GM19438 (cell line): ENCODE measurements at regions not wholly inside any gene's neighbourhood (a gene's known extent, or its start where the extent isn't known, plus 50 kb on each side); places are given as distances from the start of the nearest gene placed in this dataset.

Source experiments
- ATAC-seq: cut with Tn5 transposase; IDR thresholded peaks from one replicate; pipeline ENCODE4 v1.9.1; 2021; ENCODE audit warnings: low read depth; ENCODE audit not compliant: unreplicated experiment

DNA sequence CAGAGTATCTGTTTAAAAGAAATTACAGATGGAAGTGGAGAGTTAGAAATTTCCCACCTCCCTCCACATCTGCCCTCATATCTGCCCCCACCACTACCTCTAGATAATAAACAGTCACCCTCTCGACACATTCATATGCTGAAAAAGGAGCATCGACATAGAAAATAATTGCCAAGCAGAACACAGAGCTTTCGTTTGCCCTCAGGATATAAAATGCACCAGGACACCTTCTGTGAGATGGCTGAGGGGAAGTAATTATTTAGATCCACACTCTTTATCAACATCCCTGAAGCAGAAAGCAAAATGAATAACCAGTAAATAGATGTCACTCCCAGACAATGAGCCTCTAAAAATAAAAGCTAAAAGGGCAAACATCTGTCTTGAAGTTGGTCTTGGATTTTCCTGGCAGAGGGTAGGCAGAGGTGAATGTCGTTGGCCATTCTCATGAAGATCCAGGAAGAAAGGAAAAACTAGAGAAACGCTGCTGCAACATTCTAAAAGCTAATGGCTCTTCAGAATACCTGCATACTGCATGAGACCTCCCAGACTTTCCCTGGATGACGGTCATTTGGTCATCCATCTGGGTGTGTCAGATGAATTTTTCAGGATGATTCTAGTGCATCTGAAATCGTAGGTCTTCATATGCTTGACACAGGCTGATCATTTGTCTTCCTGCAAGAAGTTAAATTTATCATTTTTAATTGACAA, 527.5 kb downstream of the RFC3 start:
- ATAC-seq = no peak

DNA sequence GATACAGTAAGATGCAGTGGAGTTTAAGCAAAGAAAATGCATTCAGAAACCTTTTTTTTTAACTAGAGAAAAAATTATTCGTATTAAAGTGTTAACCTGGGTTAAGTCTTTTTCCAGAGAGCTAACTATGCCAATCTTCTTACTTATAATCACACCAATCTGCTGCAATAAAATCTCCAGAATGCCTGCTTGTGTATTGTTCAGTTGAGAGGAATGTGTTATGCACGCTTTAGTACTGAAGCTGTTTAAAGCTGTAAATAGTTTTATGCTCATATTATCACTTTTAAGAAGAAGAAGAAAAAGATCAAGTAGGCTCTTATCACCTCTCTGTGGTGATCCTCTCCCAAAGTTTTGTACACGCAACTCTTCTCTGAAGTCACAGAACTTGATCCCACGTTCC, 528.7 kb downstream of the RFC3 start:
- no peak for ATAC-seq

DNA sequence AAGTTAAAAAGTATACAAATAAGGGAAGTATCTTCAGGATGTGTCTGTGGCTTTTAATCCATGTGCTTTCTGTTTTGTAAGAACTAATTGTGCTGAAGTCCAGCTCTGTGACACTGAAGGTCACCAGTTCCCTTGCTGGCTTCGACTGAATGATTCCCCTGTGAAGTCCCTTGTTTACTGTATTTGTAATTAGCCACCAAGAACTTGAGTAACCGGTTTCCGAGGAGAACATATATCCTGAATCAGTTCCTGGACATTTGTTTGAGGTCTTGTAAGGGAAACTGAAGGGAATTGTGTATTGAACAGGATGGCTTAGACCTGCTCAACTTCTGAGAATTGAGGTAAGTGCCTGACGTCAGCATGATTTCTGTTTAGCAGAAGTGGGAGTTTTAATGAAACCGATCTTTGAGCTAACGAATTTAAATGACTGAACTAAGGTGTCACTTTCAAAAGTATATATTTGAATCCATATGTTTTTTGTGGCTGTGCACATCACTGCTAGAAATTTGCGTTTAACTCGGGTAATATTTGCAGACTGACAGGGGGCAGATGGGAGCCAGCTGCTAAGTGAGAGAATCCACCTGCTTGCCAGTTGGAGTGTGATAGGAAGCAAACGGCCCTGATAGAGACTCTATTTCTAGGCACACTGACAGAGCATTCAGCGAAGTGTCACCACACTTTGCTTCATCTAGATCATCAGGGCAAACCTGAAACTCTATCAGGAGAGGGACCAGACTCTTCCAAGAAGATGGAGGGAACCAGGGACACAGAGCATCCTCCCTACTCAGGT, 530.0 kb downstream of the RFC3 start:
- no peak for ATAC-seq

DNA sequence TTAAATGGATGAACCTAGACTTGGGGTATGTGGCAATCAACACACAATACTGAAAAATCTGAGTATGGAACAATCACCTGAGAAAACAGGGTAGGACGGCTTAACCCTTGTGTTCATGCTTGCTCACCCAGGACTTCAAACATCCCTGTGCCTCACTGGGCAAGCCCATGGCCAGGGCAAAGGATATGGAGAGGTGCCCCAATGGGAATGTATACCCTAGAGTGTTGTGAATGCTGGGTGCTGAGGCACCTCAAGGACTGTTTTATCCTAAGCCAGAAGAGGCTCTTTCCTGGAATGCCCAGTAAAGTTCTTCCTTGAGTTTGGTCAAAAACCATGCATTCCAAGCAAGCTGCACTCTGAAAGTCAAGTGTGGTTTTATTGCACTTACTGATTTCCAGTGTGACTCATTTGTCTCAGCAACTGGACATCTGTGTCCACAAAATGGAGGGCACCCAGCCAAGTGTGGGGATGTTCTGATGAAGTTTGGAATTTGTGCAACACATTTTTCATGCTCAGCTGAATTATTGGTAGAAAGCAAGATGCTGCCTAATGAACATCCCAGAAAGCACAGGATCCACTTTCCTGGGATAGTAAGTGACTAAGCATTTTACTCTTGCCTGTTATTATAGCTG, 531.3 kb downstream of the RFC3 start:
- ATAC-seq = no peak

DNA sequence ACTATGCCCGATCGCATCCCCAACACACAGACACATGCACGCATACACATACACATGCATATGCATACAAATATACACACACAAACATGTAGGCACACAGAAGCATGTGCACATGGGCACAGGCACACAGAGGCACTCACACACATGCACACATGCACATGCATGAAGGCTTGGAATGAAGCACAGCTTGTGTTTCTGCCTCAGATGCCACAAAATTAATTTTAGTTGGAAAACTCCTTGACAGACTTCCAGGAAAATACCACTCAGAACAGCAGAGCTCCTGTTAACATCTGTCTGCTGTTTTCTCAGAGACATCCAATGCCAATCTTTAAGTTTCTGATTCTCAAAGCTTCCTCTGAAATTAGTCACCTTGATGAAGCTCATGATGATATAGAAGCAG, 532.7 kb downstream of the RFC3 start:
- ATAC-seq = no peak

DNA sequence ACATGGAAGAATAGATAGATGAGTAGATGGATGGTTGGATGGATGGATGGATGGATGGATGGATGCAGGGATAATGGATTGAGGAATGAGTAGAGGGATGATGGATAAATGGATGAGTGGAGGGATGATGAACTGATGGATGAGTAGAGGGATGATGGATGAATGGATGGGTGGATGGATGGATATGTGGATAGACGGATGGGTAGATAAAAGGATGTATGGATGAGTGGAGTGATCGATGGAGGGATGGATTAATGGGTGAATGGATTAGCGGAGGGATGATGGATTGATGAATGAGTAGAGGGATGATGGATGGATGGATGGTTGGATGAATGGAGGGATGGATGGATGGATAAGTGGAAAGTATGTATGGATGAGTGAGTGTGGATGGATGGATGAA, 533.2 kb downstream of the RFC3 start:
- ATAC-seq = no peak

DNA sequence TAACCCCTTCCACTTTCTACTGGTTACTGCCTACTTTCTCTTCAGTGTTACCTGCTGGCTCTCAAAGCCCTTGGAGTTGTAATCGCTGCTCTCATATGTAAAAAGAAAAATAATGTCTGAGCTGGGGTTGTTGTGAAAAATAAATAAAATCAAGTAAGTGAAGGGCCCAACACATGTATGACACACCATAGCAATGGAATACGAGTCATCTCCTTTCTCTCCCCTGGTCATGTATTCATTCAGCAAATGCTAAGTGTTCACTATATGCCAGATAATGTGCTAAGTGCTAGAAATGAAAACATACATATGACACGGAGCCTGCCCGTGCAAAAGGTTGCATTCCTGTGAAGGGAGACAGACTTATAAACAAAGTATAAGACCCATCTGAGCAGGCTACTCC, 535.0 kb downstream of the RFC3 start:
- no peak for ATAC-seq

DNA sequence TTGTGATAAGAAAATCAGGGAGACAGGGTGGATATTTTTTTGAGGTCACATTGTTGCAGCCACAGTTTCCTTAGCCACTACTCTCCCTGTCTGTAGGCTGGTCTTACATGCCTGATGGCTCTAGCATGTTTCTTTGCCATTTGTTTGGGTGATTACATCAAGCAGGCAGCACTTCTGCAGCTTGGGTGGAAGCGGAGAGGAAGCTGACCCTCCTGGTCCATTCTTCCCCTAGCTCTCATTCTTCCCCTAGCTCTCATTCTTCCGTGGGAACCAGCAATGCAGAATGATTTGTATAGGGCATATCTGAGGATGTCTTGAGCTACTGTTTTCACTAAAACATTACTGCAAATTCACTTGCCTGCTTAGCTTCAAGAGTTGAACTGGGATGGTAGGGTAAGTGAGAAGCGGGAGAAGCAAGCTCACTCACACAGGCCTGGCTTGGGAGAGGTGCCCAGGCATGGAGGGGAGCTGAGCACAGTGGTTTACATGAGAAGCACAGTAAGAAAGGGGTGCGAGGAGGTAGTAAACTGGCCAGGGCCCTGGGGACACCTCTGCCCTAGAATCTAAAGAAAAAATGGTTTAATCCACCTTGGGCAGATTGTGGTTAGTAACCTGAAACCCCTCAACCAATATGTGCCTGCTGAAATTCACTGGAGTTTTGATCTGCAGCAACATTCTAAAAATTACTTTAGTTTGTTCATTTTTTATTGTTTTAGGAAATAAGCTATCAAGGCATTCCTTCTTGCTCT, 538.9 kb downstream of the RFC3 start:
- no peak for ATAC-seq

DNA sequence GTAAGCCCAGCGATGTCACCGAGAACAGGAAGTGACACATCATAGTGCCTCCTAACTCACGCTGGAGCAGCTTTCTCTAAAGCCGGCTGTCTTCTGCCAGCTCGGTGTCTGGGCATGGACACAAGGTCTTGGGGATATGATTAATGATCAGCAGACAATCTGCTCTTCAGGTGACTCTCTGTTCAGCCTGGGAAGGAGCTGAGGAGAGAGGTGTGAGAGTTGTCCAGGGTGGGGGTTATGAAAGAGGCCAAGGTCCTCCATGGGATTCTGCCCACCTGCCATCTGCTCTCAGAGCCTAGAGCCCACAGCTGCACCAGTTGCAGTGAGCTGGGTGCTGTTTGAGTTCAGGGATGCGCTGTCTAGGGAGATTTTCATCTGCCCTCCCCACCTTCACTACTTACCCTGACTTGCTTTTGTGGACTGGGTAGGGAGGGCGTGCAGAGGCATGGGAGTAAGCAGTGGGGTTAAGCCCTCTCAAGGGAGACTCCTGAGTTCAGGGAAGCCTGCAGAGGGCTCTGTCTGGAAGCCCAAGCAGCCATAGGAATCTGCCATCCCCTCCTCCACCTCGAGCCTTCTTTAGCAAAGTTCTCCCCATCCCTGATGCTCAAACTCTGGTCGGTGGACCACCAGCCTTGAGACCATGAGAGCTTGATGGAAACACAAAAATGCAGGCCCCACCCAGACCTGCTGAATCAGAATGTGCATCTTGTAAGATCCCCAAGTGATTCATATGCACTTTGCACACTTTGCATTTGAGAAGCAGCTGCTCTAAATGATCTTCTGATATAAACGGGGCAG, 539.7 kb downstream of the RFC3 start:
- ATAC-seq = no peak

DNA sequence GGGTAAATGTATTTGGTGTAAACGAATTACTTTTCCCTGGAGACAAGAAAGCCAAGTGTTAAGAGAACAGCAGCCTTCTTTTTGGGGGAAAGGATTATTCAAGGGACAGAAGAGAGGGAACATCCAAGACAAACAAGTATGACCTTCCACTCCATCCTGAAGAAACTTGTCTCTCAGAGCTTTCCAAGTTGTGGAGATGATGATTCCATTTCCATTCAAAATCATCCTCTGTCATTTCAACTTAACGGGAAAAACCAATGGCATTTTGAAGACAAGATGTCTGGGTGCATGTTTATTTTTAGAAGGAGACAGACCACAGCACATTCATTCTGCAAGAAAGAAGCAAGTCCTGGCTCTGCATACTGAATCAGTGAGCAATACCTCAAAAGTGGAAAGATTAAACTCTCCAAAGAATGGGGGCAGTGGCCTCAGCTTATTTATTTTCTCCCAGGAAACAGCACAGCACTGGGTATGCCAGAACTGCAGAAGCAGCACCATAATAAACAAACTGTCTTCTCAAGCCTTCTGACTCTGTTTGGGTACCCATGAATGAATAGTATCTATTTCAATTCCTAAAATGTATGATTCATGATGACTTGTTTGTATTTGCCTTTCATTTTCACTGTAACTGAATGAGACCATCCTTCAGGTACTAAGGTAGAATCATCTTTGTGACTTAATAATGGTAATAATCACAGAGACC, 541.0 kb downstream of the RFC3 start:
- ATAC-seq = no peak

DNA sequence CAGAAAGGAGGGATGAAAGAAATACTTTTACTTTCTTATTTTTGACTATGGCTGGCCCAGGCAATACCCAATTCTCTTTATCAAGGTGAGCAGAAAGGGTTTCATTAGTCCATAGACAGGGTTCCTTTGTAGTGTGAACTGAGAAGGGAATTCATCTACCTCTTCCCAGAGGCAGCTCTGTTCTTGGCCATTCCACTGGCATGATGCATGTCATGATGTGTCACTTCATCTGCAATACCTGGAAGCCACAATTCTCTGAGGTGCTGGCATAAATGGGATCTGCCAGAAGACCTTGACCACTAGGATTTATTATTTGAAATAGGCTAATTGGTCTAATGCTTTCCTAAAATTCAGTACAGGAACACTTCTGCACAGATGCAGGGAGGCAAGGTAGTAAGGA, 542.8 kb downstream of the RFC3 start:
- ATAC-seq = no peak

DNA sequence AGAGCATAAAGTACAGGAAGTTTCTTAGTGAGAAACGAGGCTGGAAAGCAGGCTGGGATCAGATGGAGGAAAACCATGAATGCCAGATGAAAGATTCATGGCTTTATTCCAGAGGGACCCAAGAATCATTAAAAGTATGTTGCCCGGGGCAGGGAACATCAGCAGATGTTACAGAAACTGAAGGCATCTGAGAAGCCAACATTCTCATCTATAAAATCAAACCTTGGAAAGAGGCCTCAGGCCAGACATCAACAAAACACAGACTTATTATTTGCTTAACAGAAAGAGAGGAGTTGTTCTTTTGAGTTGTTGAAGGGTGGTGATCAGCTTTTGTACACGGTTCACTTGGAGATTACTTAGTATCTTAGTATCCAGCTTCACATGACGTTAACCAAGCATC, 543.6 kb downstream of the RFC3 start:
- ATAC-seq = no peak

DNA sequence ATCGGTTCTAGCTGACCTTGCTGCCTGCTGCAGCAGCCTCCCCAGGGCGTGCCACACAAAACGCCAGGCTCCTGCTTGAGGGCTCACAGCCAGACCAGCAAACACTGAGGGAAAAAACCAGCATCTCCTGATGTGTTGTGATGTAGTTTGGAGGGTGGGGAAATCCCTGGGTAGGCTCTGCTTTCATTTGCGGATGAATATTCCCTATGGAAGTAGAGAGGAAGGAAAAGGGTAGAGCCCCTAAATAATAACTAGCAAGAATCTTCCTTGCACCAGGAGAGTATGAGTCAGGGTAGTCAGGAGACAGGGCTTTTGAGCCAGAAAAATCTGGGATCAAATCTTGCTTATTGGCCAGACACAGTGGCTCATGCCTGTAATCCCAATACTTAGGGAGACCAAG, 545.3 kb downstream of the RFC3 start:
- ATAC-seq = no peak

DNA sequence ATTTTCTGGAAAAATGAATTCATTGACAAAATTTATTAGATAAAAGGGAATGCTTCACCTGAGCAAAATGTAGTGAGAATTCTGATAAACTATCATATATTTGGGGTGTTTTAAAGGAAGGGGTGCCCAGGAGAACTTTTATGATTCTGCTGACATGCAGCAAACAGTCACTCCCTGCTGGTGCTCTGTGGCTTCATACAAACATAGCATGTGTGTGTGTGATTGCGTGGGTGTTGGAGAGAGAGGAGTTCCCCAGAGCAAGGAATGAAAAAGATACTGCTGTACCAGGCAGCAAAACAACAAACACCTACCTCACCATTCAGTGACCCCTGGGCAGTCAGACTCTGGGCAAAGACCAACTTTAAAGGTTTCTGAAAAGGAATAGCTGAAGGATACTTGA, 546.7 kb downstream of the RFC3 start:
- ATAC-seq = no peak

DNA sequence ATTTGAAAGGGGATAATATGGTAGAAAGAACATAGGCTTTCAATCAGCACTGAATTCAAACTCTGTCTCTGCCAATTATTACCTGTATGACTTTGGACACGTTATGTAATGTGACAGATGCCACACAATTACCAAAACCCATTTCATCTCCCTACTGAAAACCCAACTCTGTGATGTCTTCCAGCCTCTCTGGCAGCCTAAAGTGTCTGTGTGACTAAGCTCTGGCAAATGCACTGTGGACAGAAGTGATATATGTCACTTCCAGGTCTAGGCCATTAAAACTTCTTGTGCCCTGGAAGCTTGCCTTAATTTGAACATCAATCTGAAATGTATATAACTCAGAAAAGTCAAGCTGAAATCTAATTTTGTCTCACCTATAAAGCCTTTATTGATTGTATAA, 552.0 kb downstream of the RFC3 start:
- ATAC-seq = no peak

DNA sequence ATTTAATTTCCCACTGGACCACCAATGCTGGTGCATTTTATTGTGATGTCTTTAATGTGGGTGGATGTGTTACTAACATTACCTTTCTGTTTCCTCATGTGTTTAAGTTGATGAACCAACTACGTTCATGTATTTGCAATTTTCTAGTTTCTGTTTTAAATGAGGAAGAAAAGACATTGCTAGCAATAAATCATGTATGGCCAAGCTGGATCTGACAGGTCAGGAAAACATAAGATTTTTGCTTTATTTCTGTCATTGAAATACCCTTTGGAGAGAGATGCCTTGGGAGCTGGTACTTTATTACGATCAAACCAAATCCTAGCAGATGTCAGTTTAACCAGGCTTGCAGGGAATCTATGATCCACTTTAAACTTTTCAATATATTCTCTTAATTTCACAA, 553.2 kb downstream of the RFC3 start:
- no peak for ATAC-seq

DNA sequence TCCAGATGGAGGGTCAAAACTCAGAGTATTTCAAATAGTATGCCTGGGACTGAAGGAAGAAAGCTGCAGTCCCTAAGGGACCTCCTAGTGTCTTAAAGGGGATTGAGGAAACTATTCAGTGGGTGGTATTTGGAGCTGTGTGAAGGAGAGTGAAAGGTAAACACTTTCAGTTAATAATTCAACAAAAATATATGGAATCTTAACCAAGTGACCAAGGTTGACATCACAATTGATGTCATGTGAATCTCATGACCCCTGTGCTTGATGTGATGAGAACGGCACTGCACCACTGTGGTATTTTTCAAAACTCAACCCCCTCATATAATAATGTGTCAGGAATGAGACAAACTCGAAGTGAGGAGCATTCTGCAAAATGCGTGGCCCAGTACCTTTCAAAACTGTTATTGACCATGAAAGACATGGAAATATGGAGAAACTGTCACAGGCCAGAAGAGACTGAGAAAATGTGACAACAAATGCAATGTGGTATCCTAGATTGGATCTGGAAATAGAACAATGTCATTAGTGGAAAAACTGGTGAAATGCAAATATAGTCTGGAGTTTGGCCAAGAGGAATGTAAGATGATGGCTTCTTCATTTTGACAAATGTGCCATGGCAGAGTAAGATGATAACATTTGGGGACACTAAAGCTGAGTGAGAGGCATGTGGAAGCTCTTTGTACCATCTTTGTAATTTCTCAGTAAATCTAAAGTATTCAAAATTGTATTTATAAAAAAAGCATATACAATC, 553.9 kb downstream of the RFC3 start:
- no peak for ATAC-seq

DNA sequence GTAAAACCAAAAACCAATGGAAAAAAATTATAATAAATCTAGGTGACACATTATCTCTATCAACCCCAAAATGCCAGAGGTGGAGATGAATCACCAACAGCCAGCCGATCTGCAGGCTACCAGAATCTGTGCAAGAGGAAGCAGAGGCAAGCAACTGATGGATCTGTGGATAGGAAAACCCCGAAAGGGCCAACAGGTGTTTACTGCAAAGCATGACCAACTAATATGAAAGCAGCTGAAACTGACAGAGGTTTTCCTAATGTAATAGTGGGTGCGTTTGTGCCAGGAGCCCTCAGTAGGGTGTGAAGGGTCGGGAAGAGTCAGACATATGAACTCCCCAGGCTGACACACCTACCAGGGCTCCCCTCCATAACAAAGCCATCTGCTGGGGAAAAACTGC, 554.6 kb downstream of the RFC3 start:
- ATAC-seq = no peak

DNA sequence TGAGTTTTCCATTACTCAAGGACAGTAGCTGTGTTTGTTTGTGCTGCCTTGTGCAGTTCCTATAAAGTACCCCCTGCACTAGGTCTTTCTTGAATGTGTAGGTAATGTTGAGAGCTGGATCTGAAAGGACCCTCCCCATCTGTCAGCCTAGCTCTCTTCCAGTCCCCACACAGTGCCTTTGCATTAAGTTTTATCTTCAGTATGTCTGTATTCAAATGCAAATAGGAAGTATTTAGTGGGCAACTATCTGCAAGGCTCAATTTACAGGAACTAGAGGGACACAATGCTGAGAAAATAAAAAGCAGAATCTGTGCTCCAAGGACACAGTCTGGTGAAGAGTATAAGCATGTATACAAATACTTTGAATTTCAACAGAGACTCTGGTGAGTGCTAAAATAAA, 558.5 kb downstream of the RFC3 start:
- ATAC-seq = no peak
